ENCODE measurements at regions not wholly inside any gene's neighbourhood (a gene's known extent, or its start where the extent isn't known, plus 50 kb on each side); places are given as distances from the start of the nearest gene placed in this dataset.

DNA sequence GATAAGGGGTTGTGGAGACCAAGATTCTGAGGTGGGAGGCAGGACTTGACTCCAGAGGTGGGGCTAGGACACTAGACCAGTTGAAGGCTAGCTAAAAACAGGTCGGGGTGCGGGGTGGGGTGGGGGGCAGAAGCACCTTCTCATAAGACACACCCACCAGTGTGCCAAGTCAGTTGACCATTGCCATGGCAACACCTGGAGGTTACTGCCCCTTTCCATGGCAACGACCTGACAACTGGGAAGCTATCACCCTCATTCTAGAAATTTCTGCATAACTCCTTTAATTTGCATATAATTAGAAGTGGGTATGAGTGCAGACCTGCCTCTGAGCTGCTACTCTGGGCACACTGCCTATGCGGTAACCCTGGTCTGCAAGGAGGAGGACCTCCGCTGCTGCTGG lies 53.9 kb upstream of the ALOX12 start:
- peak in 1 of 3 donors; percentile 8 for DNase-seq

GRCh38 chr17:6943406-6943805 lies 52.4 kb upstream of the ALOX12 start:
- DNase-seq, result peak in 2 of 3 donors; percentile 41 to 61

Measured in suppressor macrophage treated with lipopolysaccharide for 1 hour (primary cell).